Right renal pelvis (tissue), 4 donors: ENCODE measurements at regions not wholly inside any gene's neighbourhood (a gene's known extent, or its start where the extent isn't known, plus 50 kb on each side); places are given as distances from the start of the nearest gene placed in this dataset.

Source experiments
- DNase-seq, 4 donors: peaks; one replicate each; pipeline ENCODE4 v3.0.0-alpha.2; 2013; ENCODE audit warnings: low read depth in 4 of 4, low spot score in 3 of 4, missing footprints in 1 of 4

- DNase-seq: no peak
Observed at GRCh38 chr16:5451641-5452040, 354.0 kb upstream of the EEF2KMT start.

DNA sequence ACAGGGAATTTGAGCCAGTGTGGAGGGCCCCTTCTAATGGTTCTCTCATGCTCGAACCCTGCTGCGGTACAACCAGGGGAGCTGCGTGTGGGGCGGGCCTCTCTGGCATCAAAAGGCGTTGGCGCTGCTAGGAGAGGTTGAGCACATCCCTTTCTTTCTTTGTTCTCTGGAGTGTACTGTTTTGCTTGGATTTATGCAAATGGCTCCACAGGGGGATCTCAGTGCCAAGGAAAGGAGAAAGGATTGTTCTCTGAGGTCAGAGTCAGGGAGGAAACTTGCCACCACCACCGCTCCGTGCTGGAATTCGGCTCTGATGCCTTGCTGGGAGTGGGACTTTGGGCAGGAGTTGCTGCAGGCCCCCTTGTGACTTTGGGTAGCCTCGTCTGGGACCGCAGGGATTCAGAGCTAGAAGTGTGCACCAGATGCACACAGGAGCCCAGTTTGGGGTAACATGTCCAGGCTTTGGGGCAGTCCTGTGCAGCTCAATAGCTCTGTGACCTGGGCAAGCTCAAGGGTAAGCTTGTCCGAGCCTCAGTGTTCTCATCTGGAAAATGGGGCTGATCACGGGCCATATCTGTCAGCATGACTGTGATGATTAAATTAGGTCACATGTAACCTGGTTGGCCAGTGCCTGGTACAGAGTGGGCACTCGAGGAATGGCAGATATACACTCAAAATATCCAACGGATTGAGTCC is 353.0 kb upstream of the EEF2KMT start:
- DNase-seq: no peak

- DNase-seq: no peak
Observed at GRCh38 chr16:5449901-5450300, 352.3 kb upstream of the EEF2KMT start.

- DNase-seq: no peak
Observed at GRCh38 chr16:5448798-5449197, 351.2 kb upstream of the EEF2KMT start.

GRCh38 chr16:5447734-5448133 is 350.1 kb upstream of the EEF2KMT start:
- no peak for DNase-seq

GRCh38 chr16:5446623-5447240 is 349.1 kb upstream of the EEF2KMT start:
- DNase-seq: no peak

DNA sequence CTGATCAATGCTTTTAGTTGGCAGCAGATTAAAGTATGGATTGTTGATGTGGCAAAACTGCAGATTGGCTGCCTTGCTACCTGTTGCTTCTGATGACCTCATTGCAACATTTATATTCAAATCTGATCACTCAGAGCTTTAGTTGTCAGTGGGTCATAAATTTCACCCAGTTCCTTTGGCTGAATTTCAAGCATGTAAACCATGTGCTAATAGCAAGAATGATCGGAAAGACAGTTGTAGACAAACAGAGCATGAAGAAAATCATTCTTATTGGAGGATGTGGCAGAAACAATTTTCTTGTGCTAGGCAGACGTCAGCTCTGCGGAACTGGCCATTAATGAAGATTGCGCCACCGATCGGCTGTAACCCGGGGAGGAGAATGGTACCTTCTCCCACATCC is 346.6 kb upstream of the EEF2KMT start:
- DNase-seq: no peak

DNA sequence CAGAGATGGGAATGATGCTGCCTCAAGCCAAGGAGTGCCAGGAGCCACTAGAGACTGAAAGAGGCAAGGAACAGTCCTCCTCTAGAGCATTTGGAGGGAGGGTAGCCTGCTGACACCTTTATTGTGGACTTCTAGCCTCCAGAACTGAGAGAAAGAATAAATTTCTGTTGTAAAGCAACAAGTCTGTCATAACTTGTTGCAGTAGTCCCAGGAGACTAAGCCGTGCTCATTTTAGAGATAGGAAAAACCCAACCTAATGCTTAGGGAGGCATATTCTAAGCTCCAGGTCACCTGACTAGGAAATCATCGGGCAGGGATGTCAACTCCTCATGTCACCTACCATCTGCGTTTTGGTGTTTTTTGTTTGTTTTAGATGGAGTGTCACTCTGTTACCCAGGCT is 345.4 kb upstream of the EEF2KMT start:
- DNase-seq: no peak

DNA sequence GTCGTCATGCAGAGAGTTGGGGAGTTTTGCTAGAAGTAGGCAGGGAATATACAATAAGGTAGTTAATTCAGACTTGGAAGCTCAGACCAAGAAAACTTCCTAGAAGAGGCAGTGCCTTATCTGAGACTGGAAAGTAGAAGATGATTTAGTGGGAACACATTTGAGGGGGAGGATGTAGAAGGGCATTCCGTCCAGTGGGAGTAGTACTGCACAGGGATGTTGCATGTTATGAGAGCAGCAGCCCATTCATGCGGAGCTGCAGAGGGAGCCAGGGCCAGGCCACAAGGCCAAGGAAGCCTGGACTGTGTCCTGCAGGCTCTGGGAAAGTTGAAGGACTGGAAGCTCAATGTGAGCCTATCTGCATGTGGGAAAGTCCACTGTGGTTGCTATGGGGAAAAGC is 344.5 kb upstream of the EEF2KMT start:
- DNase-seq: peak in 2 of 4 donors; percentile 17 to 24

DNA sequence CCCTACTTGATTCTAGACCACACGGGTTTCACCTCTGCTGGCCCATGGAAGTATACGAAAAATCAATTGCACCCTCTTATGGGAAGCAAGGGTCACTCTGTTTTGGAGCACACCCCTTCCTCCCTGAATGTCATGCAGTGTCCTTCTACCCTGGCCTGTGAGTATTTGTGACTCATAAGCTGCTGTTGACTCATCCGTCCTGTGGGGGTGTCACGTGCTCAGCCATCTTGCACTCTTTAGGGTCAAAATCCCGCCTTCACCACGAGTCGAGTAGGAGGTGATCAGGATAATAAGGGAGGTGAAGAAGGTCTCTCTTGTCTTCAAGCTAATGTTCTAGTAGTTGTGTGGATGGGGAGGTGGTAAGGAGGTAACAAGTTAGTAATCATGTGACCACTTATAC is 341.0 kb upstream of the EEF2KMT start:
- DNase-seq: no peak

DNA sequence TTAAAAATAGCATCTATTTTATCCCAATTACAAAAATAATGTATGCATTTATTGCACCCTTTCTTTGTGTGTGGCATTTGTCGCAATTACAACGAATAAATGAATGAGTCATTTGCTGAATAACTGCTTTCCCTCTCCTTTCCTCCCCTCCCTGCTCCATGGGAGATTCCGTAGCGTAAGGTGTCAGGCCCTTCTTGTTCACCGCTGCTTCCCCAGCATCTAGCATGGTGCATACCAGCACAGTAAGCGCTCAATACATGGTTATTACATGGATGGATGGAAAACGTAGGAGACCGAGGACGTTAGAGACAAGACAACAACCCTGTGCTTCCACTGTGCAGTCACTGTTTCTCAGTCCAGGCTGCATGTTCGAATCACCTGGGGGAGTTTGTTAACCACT is 336.0 kb upstream of the EEF2KMT start:
- no peak for DNase-seq

- DNase-seq: no peak
Observed at GRCh38 chr16:5432166-5432565, 334.6 kb upstream of the EEF2KMT start.

DNA sequence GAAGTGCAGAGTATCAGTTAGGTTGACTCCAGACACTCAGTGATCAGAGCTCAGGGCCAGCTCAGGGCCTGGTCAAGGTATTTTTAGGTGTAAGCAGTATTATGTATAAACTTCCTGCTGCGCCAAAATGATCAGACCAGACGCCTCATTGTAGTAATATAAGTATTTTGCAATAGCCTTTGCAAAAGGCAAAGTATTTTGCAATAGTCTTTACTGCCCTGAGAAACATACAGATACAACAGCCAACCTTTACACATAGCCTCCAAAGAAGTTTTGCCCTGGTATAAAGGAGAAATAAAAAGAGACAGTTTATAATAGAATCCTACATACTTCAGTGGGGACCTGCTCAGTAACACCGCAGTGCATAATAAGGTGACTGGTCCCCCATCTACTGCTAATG is 333.0 kb upstream of the EEF2KMT start:
- DNase-seq: no peak

DNA sequence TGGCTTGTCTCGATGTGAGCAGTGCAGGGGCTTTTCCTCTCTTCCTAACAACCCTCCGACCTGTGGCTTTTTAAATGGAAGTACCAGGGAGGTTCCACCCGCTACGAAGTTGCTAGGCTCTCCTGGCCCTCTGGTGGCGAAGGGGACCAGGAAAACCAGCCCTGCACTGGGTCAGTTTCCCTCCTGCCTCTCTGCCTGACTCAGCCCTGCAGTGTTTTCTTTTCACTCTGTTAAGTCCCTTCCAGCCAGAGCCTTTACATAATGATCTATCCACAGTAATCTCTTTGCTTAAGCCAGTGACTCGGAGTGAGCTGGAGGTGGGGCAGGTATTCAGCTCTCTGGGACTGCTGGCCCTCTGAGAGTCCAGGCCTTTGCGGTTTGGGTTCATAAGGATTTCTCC is 331.3 kb upstream of the EEF2KMT start:
- no peak for DNase-seq

GRCh38 chr16:5427571-5427970 is 330.0 kb upstream of the EEF2KMT start:
- DNase-seq: no peak

DNA sequence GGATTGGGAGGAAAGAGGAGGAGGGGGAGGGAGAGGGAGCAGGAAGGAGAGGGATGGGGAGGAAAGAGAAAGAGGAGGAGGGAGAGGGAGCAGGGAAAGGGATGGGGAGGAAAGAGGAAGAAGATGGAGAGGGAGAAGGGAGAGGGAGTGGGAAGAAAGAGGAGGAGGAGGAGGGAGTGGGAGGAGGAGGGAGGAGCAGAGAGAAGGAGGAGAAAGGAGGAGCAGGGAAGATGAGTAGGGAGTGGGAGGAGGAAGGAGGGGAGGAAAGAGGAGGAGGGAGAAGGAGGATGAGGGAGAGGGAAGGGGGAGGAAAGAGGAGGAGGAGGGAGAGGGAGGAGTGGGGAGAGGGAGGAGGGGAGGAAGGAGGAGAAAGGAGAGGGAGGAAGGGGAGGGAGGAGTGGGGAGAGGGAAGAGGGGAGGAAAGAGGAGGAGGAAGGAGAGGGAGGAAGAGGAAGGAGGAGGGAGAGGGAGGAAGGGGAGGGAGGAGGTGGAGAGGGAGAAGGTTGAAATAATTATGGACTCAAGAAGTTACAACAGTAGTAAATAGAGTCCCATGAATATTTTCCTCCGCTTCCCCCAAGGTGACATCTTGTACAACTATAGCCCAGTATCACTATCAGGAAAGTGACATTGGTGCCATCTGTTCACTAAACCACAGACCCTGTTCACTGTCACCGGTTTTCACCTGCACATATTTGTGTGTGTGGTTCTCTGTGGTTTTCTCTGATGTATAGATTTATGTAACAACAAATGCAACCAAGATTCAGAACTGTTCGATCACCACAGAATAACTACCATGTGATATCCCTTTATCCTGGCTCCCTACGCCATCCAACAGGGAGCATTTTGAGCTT is 325.3 kb upstream of the EEF2KMT start:
- DNase-seq: no peak

DNA sequence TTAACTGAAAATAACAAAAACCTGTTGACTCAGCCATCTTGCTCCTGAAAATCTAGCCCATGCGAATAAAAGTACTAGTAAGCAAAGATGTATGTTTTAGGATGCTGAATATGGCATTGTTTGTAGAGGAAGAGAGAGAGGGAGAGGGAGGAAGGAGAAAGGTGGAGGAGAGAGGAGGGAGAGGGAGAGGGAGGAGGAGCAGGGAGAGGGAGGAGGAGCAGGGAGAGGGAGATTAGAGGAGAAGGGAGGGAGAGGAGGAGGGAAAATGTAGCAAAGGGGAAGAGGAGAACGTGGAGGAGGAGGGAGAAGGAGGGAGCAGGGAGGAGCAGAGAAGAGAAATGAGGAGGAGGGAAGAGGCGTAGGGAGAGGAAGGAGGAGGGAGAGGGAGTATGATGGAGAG is 324.5 kb upstream of the EEF2KMT start:
- DNase-seq: no peak

GRCh38 chr16:5416013-5416412 is 318.4 kb upstream of the EEF2KMT start:
- no peak for DNase-seq

- DNase-seq: no peak
Observed at GRCh38 chr16:5415123-5415522, 317.5 kb upstream of the EEF2KMT start.

- DNase-seq: peak in 2 of 4 donors; percentile 0 to 1
Observed at GRCh38 chr16:5412731-5413130, 315.1 kb upstream of the EEF2KMT start.

- DNase-seq: no peak
Observed at GRCh38 chr16:5398203-5398602, 300.6 kb upstream of the EEF2KMT start.

- no peak for DNase-seq
Observed at GRCh38 chr16:5396880-5397279, 299.3 kb upstream of the EEF2KMT start.
